SK-N-SH treated with all-trans-retinoic acid at 6 μM for 48 hours (cell line): ENCODE measurements at regions not wholly inside any gene's neighbourhood (a gene's known extent, or its start where the extent isn't known, plus 50 kb on each side); places are given as distances from the start of the nearest gene placed in this dataset.
A peak's percentile ranks its signal among the peaks of the same experiment; 100 is the strongest.

Source experiments
- ATAC-seq: fragments of 200-7000 bp; cut with Tn5 transposase; 3 replicates; pipeline ENCODE4 v1.9.1; 2020; ENCODE audit warnings: mild to moderate bottlenecking, moderate library complexity
- ARNTL ChIP-seq: fragments of 450-650 bp; formaldehyde crosslinking; IDR thresholded peaks from 2 replicates; pipeline ENCODE4 v1.5.0; 2020; ENCODE audit warnings: low read depth, mild to moderate bottlenecking, moderate library complexity, borderline replicate concordance
- BACH2 ChIP-seq: fragments of 250-450 bp; sonication (Bioruptor Pico); IDR thresholded peaks from 2 replicates; pipeline ENCODE4 v1.9.0; 2021; ENCODE audit warnings: mild to moderate bottlenecking, borderline replicate concordance
- CSDC2 ChIP-seq: fragments of 250-450 bp; sonication (Bioruptor Pico); IDR thresholded peaks from 2 replicates; pipeline ENCODE4 v1.5.0; 2020; ENCODE audit warnings: mild to moderate bottlenecking, moderate library complexity
- ESRRG ChIP-seq: fragments of 250-450 bp; sonication (Bioruptor Pico); IDR thresholded peaks from 2 replicates; pipeline ENCODE4 v1.6.1; 2021; ENCODE audit warnings: mild to moderate bottlenecking
- GLIS3 ChIP-seq: fragments of 250-450 bp; sonication (Bioruptor Pico); IDR thresholded peaks from 2 replicates; pipeline ENCODE4 v1.5.0; 2020; ENCODE audit warnings: mild to moderate bottlenecking, moderate library complexity
- ISL1 ChIP-seq: fragments of 250-450 bp; sonication (Bioruptor Pico); IDR thresholded peaks from 2 replicates; pipeline ENCODE4 v2.1.2; 2022; ENCODE audit warnings: mild to moderate bottlenecking, moderate library complexity
- OSR1 ChIP-seq: fragments of 250-450 bp; sonication (Bioruptor Pico); IDR thresholded peaks from 2 replicates; pipeline ENCODE4 v1.8.0; 2022; ENCODE audit warnings: moderate library complexity, mild to moderate bottlenecking, inconsistent platforms
- PPARA ChIP-seq: fragments of 250-450 bp; sonication (Bioruptor Pico); IDR thresholded peaks from 2 replicates; pipeline ENCODE4 v1.5.0; 2020; ENCODE audit warnings: mild to moderate bottlenecking, borderline replicate concordance
- RARB ChIP-seq: fragments of 250-450 bp; sonication (Bioruptor Pico); IDR thresholded peaks from 2 replicates; pipeline ENCODE4 v1.8.0; 2021; ENCODE audit warnings: mild to moderate bottlenecking, moderate library complexity
- SNAI2 ChIP-seq: fragments of 250-450 bp; sonication (Bioruptor Pico); IDR thresholded peaks from 2 replicates; pipeline ENCODE4 v1.5.0; 2020; ENCODE audit warnings: mild to moderate bottlenecking, moderate library complexity
- TCF4 ChIP-seq: fragments of 250-450 bp; sonication (Bioruptor Pico); IDR thresholded peaks from 2 replicates; pipeline ENCODE4 v1.8.0; 2021; ENCODE audit warnings: mild to moderate bottlenecking, moderate library complexity, borderline replicate concordance
- TOX ChIP-seq: fragments of 250-450 bp; sonication (Bioruptor Pico); IDR thresholded peaks from 2 replicates; pipeline ENCODE4 v1.8.0; 2021; ENCODE audit warnings: mild to moderate bottlenecking, moderate library complexity, borderline replicate concordance
- ZC3H10 ChIP-seq: fragments of 250-450 bp; sonication (Bioruptor Pico); IDR thresholded peaks from 2 replicates; pipeline ENCODE4 v1.5.1; 2021; ENCODE audit warnings: mild to moderate bottlenecking, moderate library complexity
- ZFP3 ChIP-seq: fragments of 250-450 bp; sonication (Bioruptor Pico); IDR thresholded peaks from 2 replicates; pipeline ENCODE4 v1.5.0; 2020; ENCODE audit warnings: mild to moderate bottlenecking, moderate library complexity
- ZFP30 ChIP-seq: fragments of 450-650 bp; formaldehyde crosslinking; IDR thresholded peaks from 2 replicates; pipeline ENCODE4 v1.5.0; 2022; ENCODE audit warnings: mild to moderate bottlenecking, moderate library complexity
- ZNF565 ChIP-seq: fragments of 450-650 bp; formaldehyde crosslinking; conservative IDR thresholded peaks from 2 replicates; pipeline ENCODE4 v1.5.0; 2020; ENCODE audit warnings: low read depth, mild to moderate bottlenecking, moderate library complexity
- ZNF70 ChIP-seq: fragments of 450-650 bp; formaldehyde crosslinking; IDR thresholded peaks from 2 replicates; pipeline ENCODE4 v1.5.0; 2020; ENCODE audit warnings: mild to moderate bottlenecking, moderate library complexity
- ZNF8 ChIP-seq: fragments of 450-650 bp; formaldehyde crosslinking; IDR thresholded peaks from 2 replicates; pipeline ENCODE4 v1.5.0; 2020; ENCODE audit warnings: mild to moderate bottlenecking, moderate library complexity
- TF ChIP-seq, protein P1 (sequence below): fragments of 250-450 bp; sonication (Bioruptor Pico); IDR thresholded peaks from 2 replicates; pipeline ENCODE4 v1.8.0; 2021; ENCODE audit warnings: low read depth, mild to moderate bottlenecking, moderate library complexity, borderline replicate concordance
- TF ChIP-seq, protein P2 (sequence below): fragments of 250-450 bp; sonication (Bioruptor Pico); IDR thresholded peaks from 2 replicates; pipeline ENCODE4 v1.5.0; 2020; ENCODE audit warnings: mild to moderate bottlenecking, moderate library complexity
- TF ChIP-seq, protein P3 (sequence below): fragments of 250-450 bp; sonication (Bioruptor Pico); IDR thresholded peaks from 2 replicates; pipeline ENCODE4 v1.8.0; 2020; ENCODE audit warnings: mild to moderate bottlenecking, moderate library complexity, borderline replicate concordance
- TF ChIP-seq, protein P4 (sequence below): fragments of 250-450 bp; sonication (Bioruptor Pico); IDR thresholded peaks from 2 replicates; pipeline ENCODE4 v1.5.1; 2020; ENCODE audit warnings: low read depth, mild to moderate bottlenecking, moderate library complexity

DNA sequence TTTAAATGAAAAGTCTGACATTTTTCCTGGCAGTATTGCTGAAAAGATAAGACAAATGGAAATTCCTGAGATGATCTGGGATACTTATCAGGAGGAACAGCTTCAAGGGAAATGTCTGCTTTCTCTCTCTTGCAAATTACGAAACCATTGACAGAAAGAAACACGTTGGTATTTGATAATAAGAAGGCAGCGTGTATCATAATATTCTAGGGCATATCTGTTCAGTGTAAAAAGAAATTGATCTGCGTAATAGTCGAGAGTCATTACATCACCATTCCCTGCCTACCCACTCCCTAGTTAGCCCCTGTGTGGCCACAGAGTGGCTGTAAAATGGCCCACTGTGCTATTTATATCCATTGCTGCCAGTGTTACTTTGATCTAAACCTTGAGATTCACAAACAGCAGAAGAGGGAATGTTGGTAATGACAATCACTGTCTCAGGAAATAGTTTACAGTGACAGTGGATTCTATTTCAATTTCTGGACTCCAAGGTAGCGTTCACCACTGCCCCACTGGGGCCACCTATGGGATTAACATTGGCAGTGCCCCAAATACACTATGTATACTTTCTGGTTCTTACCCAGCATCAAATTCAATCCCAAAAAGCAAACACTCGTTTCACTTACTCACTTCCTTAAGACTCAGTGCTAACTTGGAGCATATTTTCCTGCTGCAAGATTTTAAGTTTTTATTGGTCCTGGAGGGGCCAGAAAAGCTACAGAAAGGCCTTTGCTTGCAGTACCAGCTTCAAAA is 133.4 kb upstream of the GAS1 start (continued):
- TF ChIP-seq ZFP3 (CRISPR knock-in tag) (peak; percentile 79), OSR1 (CRISPR knock-in tag) (no peak), ZC3H10 (CRISPR knock-in tag) (peak; percentile 96), SNAI2 (CRISPR knock-in tag) (peak; percentile 96), ISL1 (CRISPR knock-in tag) (peak; percentile 100), RARB (CRISPR knock-in tag) (peak; percentile 93; the same call in 1 of the 2 replicates), ZFP30 (CRISPR knock-in tag) (no peak), ARNTL (CRISPR knock-in tag) (no peak), CSDC2 (CRISPR knock-in tag) (peak; percentile 95)
- TF ChIP-seq, protein P1, sequence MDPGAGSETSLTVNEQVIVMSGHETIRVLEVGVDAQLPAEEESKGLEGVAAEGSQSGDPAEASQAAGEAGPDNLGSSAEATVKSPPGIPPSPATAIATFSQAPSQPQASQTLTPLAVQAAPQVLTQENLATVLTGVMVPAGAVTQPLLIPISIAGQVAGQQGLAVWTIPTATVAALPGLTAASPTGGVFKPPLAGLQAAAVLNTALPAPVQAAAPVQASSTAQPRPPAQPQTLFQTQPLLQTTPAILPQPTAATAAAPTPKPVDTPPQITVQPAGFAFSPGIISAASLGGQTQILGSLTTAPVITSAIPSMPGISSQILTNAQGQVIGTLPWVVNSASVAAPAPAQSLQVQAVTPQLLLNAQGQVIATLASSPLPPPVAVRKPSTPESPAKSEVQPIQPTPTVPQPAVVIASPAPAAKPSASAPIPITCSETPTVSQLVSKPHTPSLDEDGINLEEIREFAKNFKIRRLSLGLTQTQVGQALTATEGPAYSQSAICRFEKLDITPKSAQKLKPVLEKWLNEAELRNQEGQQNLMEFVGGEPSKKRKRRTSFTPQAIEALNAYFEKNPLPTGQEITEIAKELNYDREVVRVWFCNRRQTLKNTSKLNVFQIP (CRISPR knock-in tag): peak; percentile 99
- TF ChIP-seq, protein P2, sequence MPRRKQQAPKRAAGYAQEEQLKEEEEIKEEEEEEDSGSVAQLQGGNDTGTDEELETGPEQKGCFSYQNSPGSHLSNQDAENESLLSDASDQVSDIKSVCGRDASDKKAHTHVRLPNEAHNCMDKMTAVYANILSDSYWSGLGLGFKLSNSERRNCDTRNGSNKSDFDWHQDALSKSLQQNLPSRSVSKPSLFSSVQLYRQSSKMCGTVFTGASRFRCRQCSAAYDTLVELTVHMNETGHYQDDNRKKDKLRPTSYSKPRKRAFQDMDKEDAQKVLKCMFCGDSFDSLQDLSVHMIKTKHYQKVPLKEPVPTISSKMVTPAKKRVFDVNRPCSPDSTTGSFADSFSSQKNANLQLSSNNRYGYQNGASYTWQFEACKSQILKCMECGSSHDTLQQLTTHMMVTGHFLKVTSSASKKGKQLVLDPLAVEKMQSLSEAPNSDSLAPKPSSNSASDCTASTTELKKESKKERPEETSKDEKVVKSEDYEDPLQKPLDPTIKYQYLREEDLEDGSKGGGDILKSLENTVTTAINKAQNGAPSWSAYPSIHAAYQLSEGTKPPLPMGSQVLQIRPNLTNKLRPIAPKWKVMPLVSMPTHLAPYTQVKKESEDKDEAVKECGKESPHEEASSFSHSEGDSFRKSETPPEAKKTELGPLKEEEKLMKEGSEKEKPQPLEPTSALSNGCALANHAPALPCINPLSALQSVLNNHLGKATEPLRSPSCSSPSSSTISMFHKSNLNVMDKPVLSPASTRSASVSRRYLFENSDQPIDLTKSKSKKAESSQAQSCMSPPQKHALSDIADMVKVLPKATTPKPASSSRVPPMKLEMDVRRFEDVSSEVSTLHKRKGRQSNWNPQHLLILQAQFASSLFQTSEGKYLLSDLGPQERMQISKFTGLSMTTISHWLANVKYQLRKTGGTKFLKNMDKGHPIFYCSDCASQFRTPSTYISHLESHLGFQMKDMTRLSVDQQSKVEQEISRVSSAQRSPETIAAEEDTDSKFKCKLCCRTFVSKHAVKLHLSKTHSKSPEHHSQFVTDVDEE: peak; percentile 89
- TF ChIP-seq, protein P3, sequence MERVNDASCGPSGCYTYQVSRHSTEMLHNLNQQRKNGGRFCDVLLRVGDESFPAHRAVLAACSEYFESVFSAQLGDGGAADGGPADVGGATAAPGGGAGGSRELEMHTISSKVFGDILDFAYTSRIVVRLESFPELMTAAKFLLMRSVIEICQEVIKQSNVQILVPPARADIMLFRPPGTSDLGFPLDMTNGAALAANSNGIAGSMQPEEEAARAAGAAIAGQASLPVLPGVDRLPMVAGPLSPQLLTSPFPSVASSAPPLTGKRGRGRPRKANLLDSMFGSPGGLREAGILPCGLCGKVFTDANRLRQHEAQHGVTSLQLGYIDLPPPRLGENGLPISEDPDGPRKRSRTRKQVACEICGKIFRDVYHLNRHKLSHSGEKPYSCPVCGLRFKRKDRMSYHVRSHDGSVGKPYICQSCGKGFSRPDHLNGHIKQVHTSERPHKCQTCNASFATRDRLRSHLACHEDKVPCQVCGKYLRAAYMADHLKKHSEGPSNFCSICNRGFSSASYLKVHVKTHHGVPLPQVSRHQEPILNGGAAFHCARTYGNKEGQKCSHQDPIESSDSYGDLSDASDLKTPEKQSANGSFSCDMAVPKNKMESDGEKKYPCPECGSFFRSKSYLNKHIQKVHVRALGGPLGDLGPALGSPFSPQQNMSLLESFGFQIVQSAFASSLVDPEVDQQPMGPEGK (CRISPR knock-in tag): peak; percentile 94

DNA sequence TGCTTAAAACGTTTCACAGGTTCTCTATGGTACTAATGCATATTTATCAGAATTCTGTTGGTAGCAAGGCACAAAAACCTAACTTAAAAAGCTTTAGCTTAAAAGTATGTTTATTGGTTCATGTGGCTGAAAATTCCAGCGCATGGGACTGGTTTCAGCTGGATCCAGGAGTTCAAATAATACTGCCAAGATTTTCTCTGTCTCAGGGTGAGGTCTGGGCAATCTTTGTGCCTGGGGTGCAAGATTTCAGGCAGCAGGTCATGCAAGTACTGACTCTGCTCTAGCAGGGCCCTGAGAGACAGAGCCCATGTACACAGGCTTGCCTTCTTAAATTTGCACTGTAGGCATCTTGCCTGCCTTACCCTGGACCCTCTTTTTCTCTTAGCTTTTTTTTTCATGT is 134.2 kb upstream of the GAS1 start:
- ATAC-seq: no peak

More for the DNA sequence above, 134.2 kb upstream of the GAS1 start:
- TF ChIP-seq ZFP3 (CRISPR knock-in tag) (no peak), ZFP30 (CRISPR knock-in tag) (no peak), PPARA (no peak), OSR1 (CRISPR knock-in tag) (no peak), CSDC2 (CRISPR knock-in tag) (no peak), BACH2 (CRISPR knock-in tag) (no peak), TOX (CRISPR knock-in tag) (no peak), ESRRG (no peak), ZNF70 (CRISPR knock-in tag) (no peak), ZNF565 (CRISPR knock-in tag) (no peak), GLIS3 (CRISPR knock-in tag) (no peak), TCF4 (CRISPR knock-in tag) (no peak), SNAI2 (CRISPR knock-in tag) (no peak), ZNF8 (CRISPR knock-in tag) (no peak)
- TF ChIP-seq, protein P3 (CRISPR knock-in tag): no peak
- TF ChIP-seq, protein P2: no peak
- TF ChIP-seq, protein P1 (CRISPR knock-in tag): no peak
- TF ChIP-seq, protein P4, sequence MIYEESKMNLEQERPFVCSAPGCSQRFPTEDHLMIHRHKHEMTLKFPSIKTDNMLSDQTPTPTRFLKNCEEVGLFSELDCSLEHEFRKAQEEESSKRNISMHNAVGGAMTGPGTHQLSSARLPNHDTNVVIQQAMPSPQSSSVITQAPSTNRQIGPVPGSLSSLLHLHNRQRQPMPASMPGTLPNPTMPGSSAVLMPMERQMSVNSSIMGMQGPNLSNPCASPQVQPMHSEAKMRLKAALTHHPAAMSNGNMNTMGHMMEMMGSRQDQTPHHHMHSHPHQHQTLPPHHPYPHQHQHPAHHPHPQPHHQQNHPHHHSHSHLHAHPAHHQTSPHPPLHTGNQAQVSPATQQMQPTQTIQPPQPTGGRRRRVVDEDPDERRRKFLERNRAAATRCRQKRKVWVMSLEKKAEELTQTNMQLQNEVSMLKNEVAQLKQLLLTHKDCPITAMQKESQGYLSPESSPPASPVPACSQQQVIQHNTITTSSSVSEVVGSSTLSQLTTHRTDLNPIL (CRISPR knock-in tag): no peak
